Large intestine (tissue), 3 donors: ENCODE measurements at regions not wholly inside any gene's neighbourhood (a gene's known extent, or its start where the extent isn't known, plus 50 kb on each side); places are given as distances from the start of the nearest gene placed in this dataset.
A peak's percentile ranks its signal among the peaks of the same experiment; 100 is the strongest.
"Not testable (repeated sequence)": the region's sequence is repeated elsewhere in the genome, so short reads cannot be mapped to it uniquely, and the experiment has no call there.

Source experiments
- DNase-seq, 2 donors: peaks; one replicate each; pipeline versions ENCODE4 v3.0.0 to v3.0.0-alpha.2; 2013
- H3K27ac ChIP-seq: one replicate; pipeline ENCODE4 v1.5.1; 2013; ENCODE audit warnings: low read length
- H3K27me3 ChIP-seq: 2 replicates; pipeline ENCODE4 v1.6.1; 2013; ENCODE audit warnings: low read length; ENCODE audit not compliant: control insufficient read depth, insufficient read depth
- H3K36me3 ChIP-seq: 2 replicates; pipeline ENCODE4 v1.6.1; 2013; ENCODE audit warnings: low read length; ENCODE audit not compliant: control insufficient read depth, insufficient read depth
- H3K4me1 ChIP-seq: one replicate; pipeline ENCODE4 v1.6.1; 2013; ENCODE audit warnings: low read length; ENCODE audit not compliant: control insufficient read depth, insufficient read depth
- H3K4me3 ChIP-seq: one replicate; pipeline ENCODE4 v1.5.1; 2013; ENCODE audit warnings: low read length
- H3K9me3 ChIP-seq: one replicate; pipeline ENCODE4 v1.6.1; 2013; ENCODE audit warnings: mild to moderate bottlenecking, low read depth, low read length, moderate library complexity; ENCODE audit not compliant: control insufficient read depth
- whole genome bisulfite sequencing: methylation state at CpG from one replicate; pipeline ENCODE4 v1.1.5; 2013; ENCODE audit warnings: low lambda C conversion rate; ENCODE audit not compliant: insufficient coverage; 5-methylcytosine and 5-hydroxymethylcytosine counted together

GRCh38 chr18:78822949-78823285, 156.7 kb upstream of the SALL3 start:
- Histone ChIP-seq H3K9me3 (no peaks in the 10 kb centered on the region), H3K4me1 (peaks cover 3% of the 10 kb centered on the region), H3K27ac (no peak overlapping the region), H3K27me3 (peaks cover 19% of the 10 kb centered on the region), H3K36me3 (no peaks in the 10 kb centered on the region), H3K4me3 (no peak overlapping the region)
- DNase-seq: no peak
- no CpG with 5 or more reads among the region's 15 CpGs for WGBS

GRCh38 chr18:78825168-78825567, 154.4 kb upstream of the SALL3 start:
- Histone ChIP-seq H3K4me3 (peak overlapping the region; percentile 17), H3K27ac (no peak overlapping the region), H3K4me1 (peaks cover 3% of the 10 kb centered on the region), H3K9me3 (no peaks in the 10 kb centered on the region), H3K27me3 (peaks cover 15% of the 10 kb centered on the region), H3K36me3 (no peaks in the 10 kb centered on the region)
- no peak for DNase-seq
- no CpG with 5 or more reads among the region's 6 CpGs for WGBS

- H3K4me1 ChIP-seq: peaks cover 3% of the 10 kb centered on the region
- no peaks in the 10 kb centered on the region for H3K36me3 ChIP-seq
- no CpG with 5 or more reads among the region's 4 CpGs for WGBS
- H3K27me3 ChIP-seq: peaks cover 7% of the 10 kb centered on the region
- H3K9me3 ChIP-seq: no peaks in the 10 kb centered on the region
- no peak overlapping the region for H3K27ac ChIP-seq
- no peak for DNase-seq
- H3K4me3 ChIP-seq: no peak overlapping the region
Measured at GRCh38 chr18:78826631-78827030, 153.0 kb upstream of the SALL3 start.

- no CpG with 5 or more reads among the region's 10 CpGs for WGBS
Measured at GRCh38 chr18:78827141-78827540, 152.5 kb upstream of the SALL3 start.

GRCh38 chr18:78828131-78828530, 151.5 kb upstream of the SALL3 start:
- WGBS: 100% methylated on average over 1 of the region's 3 CpGs
- no peaks in the 10 kb centered on the region for H3K27me3 ChIP-seq
- no peaks in the 10 kb centered on the region for H3K36me3 ChIP-seq
- no peak overlapping the region for H3K27ac ChIP-seq
- H3K4me3 ChIP-seq: no peak overlapping the region
- no peaks in the 10 kb centered on the region for H3K9me3 ChIP-seq
- peaks cover 3% of the 10 kb centered on the region for H3K4me1 ChIP-seq
- no peak for DNase-seq

More at GRCh38 chr18:78827141-78827540, 152.5 kb upstream of the SALL3 start:
- no peaks in the 10 kb centered on the region for H3K9me3 ChIP-seq
- no peak overlapping the region for H3K27ac ChIP-seq
- no peak for DNase-seq
- H3K4me3 ChIP-seq: no peak overlapping the region
- H3K36me3 ChIP-seq: no peaks in the 10 kb centered on the region
- H3K4me1 ChIP-seq: peaks cover 3% of the 10 kb centered on the region
- peaks cover 2% of the 10 kb centered on the region for H3K27me3 ChIP-seq

GRCh38 chr18:78829026-78829425, 150.6 kb upstream of the SALL3 start:
- DNase-seq, H3K4me1 ChIP-seq, H3K4me3 ChIP-seq, H3K36me3 ChIP-seq, H3K27me3 ChIP-seq, H3K27ac ChIP-seq, H3K9me3 ChIP-seq: not testable (repeated sequence)
- no CpG with 5 or more reads among the region's 16 CpGs for WGBS

GRCh38 chr18:78830161-78830560, 149.5 kb upstream of the SALL3 start:
- Histone ChIP-seq H3K27me3 (no peaks in the 10 kb centered on the region), H3K4me1 (peaks cover 3% of the 10 kb centered on the region), H3K36me3 (no peaks in the 10 kb centered on the region), H3K4me3 (no peak overlapping the region), H3K9me3 (no peaks in the 10 kb centered on the region), H3K27ac (no peak overlapping the region)
- WGBS: 100% methylated on average over 1 of the region's 10 CpGs
- no peak for DNase-seq

GRCh38 chr18:78830826-78831225, 148.8 kb upstream of the SALL3 start:
- WGBS: no CpG with 5 or more reads among the region's 11 CpGs
- no peaks in the 10 kb centered on the region for H3K9me3 ChIP-seq
- H3K36me3 ChIP-seq: no peaks in the 10 kb centered on the region
- H3K4me3 ChIP-seq: no peak overlapping the region
- H3K4me1 ChIP-seq: peaks cover 2% of the 10 kb centered on the region
- DNase-seq: no peak
- no peaks in the 10 kb centered on the region for H3K27me3 ChIP-seq
- H3K27ac ChIP-seq: no peak overlapping the region

- H3K4me1 ChIP-seq: no peaks in the 10 kb centered on the region
- no peaks in the 10 kb centered on the region for H3K9me3 ChIP-seq
- 86% methylated on average over 1 of the region's 3 CpGs for WGBS
- no peak overlapping the region for H3K27ac ChIP-seq
- H3K27me3 ChIP-seq: no peaks in the 10 kb centered on the region
- no peak overlapping the region for H3K4me3 ChIP-seq
- no peaks in the 10 kb centered on the region for H3K36me3 ChIP-seq
- DNase-seq: no peak
Measured at GRCh38 chr18:78831603-78832002, 148.0 kb upstream of the SALL3 start.

- no peak for DNase-seq
- no peaks in the 10 kb centered on the region for H3K9me3 ChIP-seq
- WGBS: no CpG with 5 or more reads among the region's 11 CpGs
Measured at GRCh38 chr18:78833833-78834232, 145.8 kb upstream of the SALL3 start.

GRCh38 chr18:78836838-78837237, 142.8 kb upstream of the SALL3 start:
- H3K27me3 ChIP-seq: no peaks in the 10 kb centered on the region
- H3K4me1 ChIP-seq: no peaks in the 10 kb centered on the region
- no peaks in the 10 kb centered on the region for H3K36me3 ChIP-seq
- WGBS: no CpG with 5 or more reads among the region's 6 CpGs
- H3K4me3 ChIP-seq: no peak overlapping the region
- DNase-seq: no peak
- H3K27ac ChIP-seq: no peak overlapping the region
- H3K9me3 ChIP-seq: peaks cover 5% of the 10 kb centered on the region

More at GRCh38 chr18:78833833-78834232, 145.8 kb upstream of the SALL3 start:
- no peak overlapping the region for H3K27ac ChIP-seq
- H3K36me3 ChIP-seq: no peaks in the 10 kb centered on the region
- no peak overlapping the region for H3K4me3 ChIP-seq
- no peaks in the 10 kb centered on the region for H3K4me1 ChIP-seq
- no peaks in the 10 kb centered on the region for H3K27me3 ChIP-seq
